H1 (cell line): ENCODE measurements at regions not wholly inside any gene's neighbourhood (a gene's known extent, or its start where the extent isn't known, plus 50 kb on each side); places are given as distances from the start of the nearest gene placed in this dataset.

Experiments used
- CTCF ChIA-PET: fragments of 300-600 bp; sonication (Branson Sonifier 250); formaldehyde crosslinking; loops from one replicate; lab custom pipeline; 2021; ENCODE audit not compliant: partially characterized antibody; lab: Charles Lee
- POLR2A ChIA-PET: fragments of 300-600 bp; sonication (Branson Sonifier 250); formaldehyde crosslinking; loops from one replicate; lab custom pipeline; 2021; ENCODE audit warnings: inconsistent platforms; ENCODE audit not compliant: partially characterized antibody; lab: Charles Lee
- DNase-seq, 2 experiments: peaks; one replicate each; pipeline versions ENCODE4 v3.0.0 to v3.0.0-alpha.2; 2010 to 2022; ENCODE audit warnings: low spot score in 2 of 2, low read depth in 1 of 2, mixed read lengths in 1 of 2
- FAIRE-seq: peaks from 2 replicates; lab custom pipeline; 2011; peaks lifted over from hg19 to GRCh38; lab: Jason Lieb, UNC
- H2AFZ ChIP-seq: 2 replicates; pipeline ENCODE4 v1.8.1; 2012; ENCODE audit warnings: low read length, inconsistent platforms
- H2AK5ac ChIP-seq: 2 replicates; pipeline ENCODE4 v1.6.1; 2013; ENCODE audit warnings: low read depth, low read length
- H2BK120ac ChIP-seq: replicated peaks from 2 replicates; pipeline ENCODE3; 2013; ENCODE audit warnings: low read depth, low read length, inconsistent platforms
- H2BK12ac ChIP-seq: 2 replicates; pipeline ENCODE4 v1.6.1; 2013; ENCODE audit warnings: low read depth, low read length
- H2BK15ac ChIP-seq: 2 replicates; pipeline ENCODE4 v1.6.1; 2013; ENCODE audit warnings: low read length
- H2BK20ac ChIP-seq: 2 replicates; pipeline ENCODE4 v1.6.1; 2013; ENCODE audit warnings: low read length
- H2BK5ac ChIP-seq: 2 replicates; pipeline ENCODE4 v1.6.1; 2013; ENCODE audit warnings: low read depth, low read length
- H3K14ac ChIP-seq: 2 replicates; pipeline ENCODE4 v1.6.1; 2013; ENCODE audit warnings: inconsistent platforms; ENCODE audit not compliant: insufficient read length
- H3K18ac ChIP-seq: 2 replicates; pipeline ENCODE4 v1.6.1; 2013; ENCODE audit warnings: low read length; ENCODE audit errors: extremely low read depth
- H3K23ac ChIP-seq: 2 replicates; pipeline ENCODE4 v1.6.1; 2013; ENCODE audit warnings: inconsistent platforms; ENCODE audit not compliant: insufficient read length
- H3K23me2 ChIP-seq: 2 replicates; pipeline ENCODE4 v1.6.1; 2013; ENCODE audit warnings: low read depth, low read length
- H3K27ac ChIP-seq: 2 replicates; pipeline ENCODE4 v1.6.1; 2011; ENCODE audit warnings: low read depth, low read length, inconsistent platforms
- H3K27me3 ChIP-seq, 4 experiments: replicated peaks in 1 of 4; 1 replicate in 1 of 4; 2 replicates in 3 of 4; pipeline versions ENCODE4 v1.6.1 to v1.8.1; 2011 to 2013; ENCODE audit warnings: low read length in 3 of 4, mild to moderate bottlenecking in 3 of 4, inconsistent platforms in 2 of 4, mixed read lengths in 2 of 4, moderate library complexity in 1 of 4; ENCODE audit not compliant: control insufficient read depth in 3 of 4, insufficient read depth in 3 of 4; ENCODE audit errors: extremely low read depth in 1 of 4
- H3K36me3 ChIP-seq, 4 experiments: 2 replicates each; pipeline versions ENCODE4 v1.6.1 to v1.8.1; 2011 to 2013; ENCODE audit warnings: mild to moderate bottlenecking in 4 of 4, low read length in 3 of 4, moderate library complexity in 2 of 4, control low read depth in 1 of 4, inconsistent platforms in 1 of 4; ENCODE audit not compliant: insufficient read depth in 4 of 4, control insufficient read depth in 2 of 4
- H3K4ac ChIP-seq: replicated peaks from 2 replicates; pipeline ENCODE3; 2013; ENCODE audit warnings: low read length, low read depth, mixed read lengths, inconsistent platforms; ENCODE audit not compliant: insufficient read length
- H3K4me1 ChIP-seq, 4 experiments: replicated peaks in 1 of 4; 1 replicate in 1 of 4; 2 replicates in 3 of 4; pipeline versions ENCODE4 v1.6.1 to v1.8.1; 2011 to 2013; ENCODE audit warnings: low read length in 3 of 4, inconsistent platforms in 2 of 4, mixed read lengths in 1 of 4; ENCODE audit not compliant: insufficient read depth in 4 of 4, control insufficient read depth in 3 of 4
- H3K4me2 ChIP-seq, 2 experiments: 2 replicates each; pipeline versions ENCODE4 v1.6.1 to v1.8.1; 2011 to 2013; ENCODE audit warnings: low read depth in 2 of 2, low read length in 2 of 2, control low read depth in 1 of 2, inconsistent platforms in 1 of 2, mild to moderate bottlenecking in 1 of 2; ENCODE audit not compliant: insufficient read depth in 1 of 2
- H3K4me3 ChIP-seq, 4 experiments: fragments of 200-600, 300-600 bp in 1 of 4; sonication (generic), shearing (Covaris generic), sonication (Bioruptor Twin) in 1 of 4; 2 replicates each; pipeline versions ENCODE4 v1.5.1 to v1.8.1; 2011 to 2016; ENCODE audit warnings: low read length in 4 of 4, low read depth in 3 of 4, control low read depth in 2 of 4, inconsistent platforms in 2 of 4, mild to moderate bottlenecking in 2 of 4, mixed read lengths in 1 of 4, moderate library complexity in 1 of 4; ENCODE audit not compliant: insufficient read depth in 2 of 4; ENCODE audit errors: extremely low read depth in 1 of 4
- H3K56ac ChIP-seq: replicated peaks from 2 replicates; pipeline ENCODE3; 2013; ENCODE audit warnings: low read depth, mild to moderate bottlenecking, mixed read lengths, low read length, inconsistent platforms; ENCODE audit not compliant: insufficient read length
- H3K79me1 ChIP-seq: 2 replicates; pipeline ENCODE4 v1.6.1; 2013; ENCODE audit warnings: low read depth, low read length, control low read depth
- H3K79me2 ChIP-seq, 2 experiments: 2 replicates each; pipeline versions ENCODE4 v1.6.1 to v1.8.1; 2012 to 2013; ENCODE audit warnings: low read length in 2 of 2, mild to moderate bottlenecking in 2 of 2, inconsistent platforms in 1 of 2; ENCODE audit not compliant: insufficient read depth in 2 of 2, control insufficient read depth in 1 of 2
- H3K9ac ChIP-seq, 4 experiments: replicated peaks in 1 of 4; 1 replicate in 1 of 4; 2 replicates in 3 of 4; pipeline versions ENCODE4 v1.6.1 to v1.8.1; 2011 to 2013; ENCODE audit warnings: low read depth in 3 of 4, low read length in 3 of 4, control low read depth in 2 of 4, mild to moderate bottlenecking in 2 of 4, moderate library complexity in 2 of 4, inconsistent platforms in 1 of 4; ENCODE audit errors: extremely low read depth in 1 of 4
- H3K9me3 ChIP-seq, 2 experiments: 2 replicates each; pipeline versions ENCODE4 v1.6.1 to v1.8.1; 2012 to 2013; ENCODE audit warnings: mild to moderate bottlenecking in 2 of 2, moderate library complexity in 2 of 2, control low read depth in 1 of 2, inconsistent platforms in 1 of 2, low read depth in 1 of 2, low read length in 1 of 2, mixed read lengths in 1 of 2; ENCODE audit not compliant: insufficient read depth in 2 of 2
- H4K20me1 ChIP-seq, 2 experiments: replicated peaks in 1 of 2; 2 replicates each; pipeline versions ENCODE3 to v1.8.1; 2011 to 2013; ENCODE audit warnings: inconsistent platforms in 2 of 2, low read length in 2 of 2, mild to moderate bottlenecking in 1 of 2; ENCODE audit not compliant: insufficient read depth in 2 of 2, control insufficient read depth in 1 of 2
- H4K5ac ChIP-seq: 2 replicates; pipeline ENCODE4 v1.6.1; 2013; ENCODE audit warnings: low read length, low read depth, mixed read lengths, inconsistent platforms; ENCODE audit not compliant: insufficient read length
- H4K8ac ChIP-seq: 2 replicates; pipeline ENCODE4 v1.8.0; 2013; ENCODE audit warnings: mild to moderate bottlenecking, moderate library complexity, low read length, inconsistent platforms; ENCODE audit not compliant: insufficient read depth; ENCODE audit errors: extremely low read depth
- H4K91ac ChIP-seq: replicated peaks from 2 replicates; pipeline ENCODE3; 2013; ENCODE audit warnings: low read length, mixed read lengths, inconsistent platforms; ENCODE audit not compliant: insufficient read length
- ATF3 ChIP-seq: IDR thresholded peaks from 2 replicates; pipeline ENCODE4 v1.6.1; 2011; ENCODE audit warnings: low read depth, mild to moderate bottlenecking, low read length; ENCODE audit not compliant: insufficient read depth
- GTF2F1 ChIP-seq: IDR thresholded peaks from 2 replicates; pipeline ENCODE4 v1.6.1; 2012; ENCODE audit warnings: low read depth, low read length, improper control_type of control experiment, borderline replicate concordance
- HDAC2 ChIP-seq, 2 experiments: fragments of 300-600 bp in 1 of 2; sonication (generic) in 1 of 2; IDR thresholded peaks; 2 replicates each; pipeline ENCODE4 v1.6.1; 2011 to 2012; ENCODE audit warnings: low read depth in 2 of 2, low read length in 2 of 2, mild to moderate bottlenecking in 2 of 2, moderate library complexity in 2 of 2, borderline replicate concordance in 1 of 2, inconsistent platforms in 1 of 2
- MAFK ChIP-seq: IDR thresholded peaks from 2 replicates; pipeline ENCODE4 v1.6.1; 2012; ENCODE audit warnings: low read depth, mild to moderate bottlenecking, improper control_type of control experiment, low read length
- POLR2AphosphoS5 ChIP-seq: IDR thresholded peaks from 2 replicates; pipeline ENCODE4 v1.6.1; 2011; ENCODE audit warnings: low read depth, low read length
- ZNF274 ChIP-seq: IDR thresholded peaks from 2 replicates; pipeline ENCODE4 v1.7.0; 2012; ENCODE audit warnings: low read length, borderline replicate concordance; ENCODE audit errors: extremely low read depth
- WGBS, 2 experiments: shearing (Covaris generic) in 1 of 2; methylation state at CpG; one replicate each; pipeline versions ENCODE4 v1.1.6 to v1.1.7; 2013 to 2015; ENCODE audit warnings: low lambda C conversion rate in 2 of 2, mixed read lengths in 2 of 2, inconsistent platforms in 1 of 2, low coverage in 1 of 2, missing lambda C conversion rate in 1 of 2; ENCODE audit not compliant: insufficient replicate concordance in 2 of 2, insufficient coverage in 1 of 2, insufficient read length in 1 of 2; ENCODE audit errors: extremely low coverage in 1 of 2, missing lambda C conversion rate in 1 of 2; 5-methylcytosine and 5-hydroxymethylcytosine counted together

- no peak overlapping the region for H2BK15ac ChIP-seq
- peak overlapping the region in 1 of 2 experiments; percentile 65; a peak in 3 of 4 replicates for H3K4me2 ChIP-seq
- CTCF ChIA-PET: interaction anchor here (0.6 to 1.5 kb wide), 4 partner anchors 11 to 139 kb away, joined by 3 to 5 read pairs (median 4); no protein-coding TSS in a partner anchor
- no peak overlapping the region for H2AK5ac ChIP-seq
- H2BK5ac ChIP-seq: 0 out of 2 replicates have a peak overlapping the region, but pooled peaks have one; percentile 45
- H3K27me3 ChIP-seq: no peaks in the 10 kb centered on the region
- peak overlapping the region; percentile 23; the same call in 1 of the 2 replicates for H2BK20ac ChIP-seq
- 69% methylated on average over 4 of the region's 4 CpGs; no CpG with 5 or more reads in 1 of the 2 experiments for WGBS, 2 experiments
- no peaks in the 10 kb centered on the region for H4K20me1 ChIP-seq
- no peak overlapping the region for H2BK120ac ChIP-seq
- H3K27ac ChIP-seq: no peak overlapping the region
- peaks cover 4 to 22% (median 9%) of the 10 kb centered on the region in 4 experiments; a peak in 6 of 7 replicates for H3K4me1 ChIP-seq
- no peaks in the 10 kb centered on the region for H3K23me2 ChIP-seq
- TF ChIP-seq GTF2F1 (no peak), POLR2AphosphoS5 (no peak), ZNF274 (no peak), ATF3 (no peak), MAFK (no peak), HDAC2 (IDR thresholded peaks at IDR 0.05; ENCODE audit: borderline replicate concordance in 1 of 2, low read depth in 2 of 2, low read length in 2 of 2) (no peak)
- TF ChIP-seq, all 59 proteins: peak for 0
- no peak overlapping the region for H4K91ac ChIP-seq
- no peak overlapping the region for H3K14ac ChIP-seq
- H3K4ac ChIP-seq: no peak overlapping the region
- H3K36me3 ChIP-seq: peaks cover 0 to 9% (median 0%) of the 10 kb centered on the region in 4 experiments; a peak in 4 of 8 replicates
- H4K8ac ChIP-seq: no peak overlapping the region; the same call in 1 of the 2 replicates
- DNase-seq: no peak
- H4K5ac ChIP-seq: peak overlapping the region; percentile 18
- H3K23ac ChIP-seq: no peak overlapping the region
- 0 out of 7 replicates have a peak overlapping the region, but pooled peaks of 1 of the 4 experiments have one; percentile 5 for H3K9ac ChIP-seq
- peak overlapping the region; percentile 64; the same call in 1 of the 2 replicates for H3K18ac ChIP-seq
- FAIRE-seq: no peak
- POLR2A ChIA-PET: interaction anchor here (0.7 kb wide), 1 partner anchor 141 kb away, joined by 3 read pairs; no protein-coding TSS in a partner anchor
- H2AFZ ChIP-seq: no peak overlapping the region
- H3K56ac ChIP-seq: no peak overlapping the region
- no peak overlapping the region for H2BK12ac ChIP-seq
- H3K79me2 ChIP-seq: peaks cover 0 to 89% of the 10 kb centered on the region in 2 experiments; a peak in 2 of 4 replicates
- H3K9me3 ChIP-seq: no peaks in the 10 kb centered on the region
- H3K79me1 ChIP-seq: no peaks in the 10 kb centered on the region
- peak overlapping the region in 1 of 4 experiments; percentile 80; a peak in 3 of 8 replicates for H3K4me3 ChIP-seq
Observed at GRCh38 chr13:37919329-37919880, 49.8 kb upstream of the TRPC4 start.
